Activated B cell treated with CpG ODN at 0.5 μM for 24 hours (primary cell): ENCODE measurements at regions not wholly inside any gene's neighbourhood (a gene's known extent, or its start where the extent isn't known, plus 50 kb on each side); places are given as distances from the start of the nearest gene placed in this dataset.

Experiments used
- ATAC-seq: fragments of 200-7000 bp; cut with Tn5 transposase; one replicate; pipeline ENCODE4 v1.10.0; 2021; ENCODE audit warnings: low read depth, mild to moderate bottlenecking, moderate library complexity
- CTCF ChIA-PET: fragments of 350-600 bp; sonication (Branson Sonifier 250); formaldehyde crosslinking; loops from one replicate; lab custom pipeline; 2021; ENCODE audit warnings: antibody characterized with exemption; lab: Charles Lee
- POLR2A ChIA-PET: fragments of 350-600 bp; sonication (Branson Sonifier 250); formaldehyde crosslinking; loops from one replicate; lab custom pipeline; 2021; ENCODE audit warnings: antibody characterized with exemption; lab: Charles Lee
- DNase-seq: peaks from one replicate; pipeline ENCODE4 v3.0.0; 2022
- H3K27ac Mint-ChIP-seq: one replicate; pipeline ENCODE4 v1.8.0; 2020; ENCODE audit warnings: mixed read lengths
- H3K27me3 Mint-ChIP-seq: one replicate; pipeline ENCODE4 v1.8.0; 2021; ENCODE audit warnings: mixed read lengths
- H3K36me3 Mint-ChIP-seq: one replicate; pipeline ENCODE4 v1.8.0; 2021; ENCODE audit warnings: low read depth, mixed read lengths
- H3K4me1 Mint-ChIP-seq: one replicate; pipeline ENCODE4 v1.8.0; 2021; ENCODE audit warnings: mixed read lengths
- H3K4me3 Mint-ChIP-seq: one replicate; pipeline ENCODE4 v1.8.0; 2020; ENCODE audit warnings: mild to moderate bottlenecking, mixed read lengths
- H3K9me3 Mint-ChIP-seq: one replicate; pipeline ENCODE4 v1.8.0; 2020; ENCODE audit warnings: mixed read lengths
- CTCF ChIP-seq: fragments of 200-600 bp; IDR thresholded peaks from one replicate; pipeline ENCODE4 v1.8.0; 2022; ENCODE audit warnings: antibody characterized with exemption, mild to moderate bottlenecking
- intact Hi-C: fragments of 100-400 bp; cut with micrococcal nuclease; formaldehyde crosslinking; loops from one replicate; pipeline ENCODE4 v1.15.1; 2024

DNA sequence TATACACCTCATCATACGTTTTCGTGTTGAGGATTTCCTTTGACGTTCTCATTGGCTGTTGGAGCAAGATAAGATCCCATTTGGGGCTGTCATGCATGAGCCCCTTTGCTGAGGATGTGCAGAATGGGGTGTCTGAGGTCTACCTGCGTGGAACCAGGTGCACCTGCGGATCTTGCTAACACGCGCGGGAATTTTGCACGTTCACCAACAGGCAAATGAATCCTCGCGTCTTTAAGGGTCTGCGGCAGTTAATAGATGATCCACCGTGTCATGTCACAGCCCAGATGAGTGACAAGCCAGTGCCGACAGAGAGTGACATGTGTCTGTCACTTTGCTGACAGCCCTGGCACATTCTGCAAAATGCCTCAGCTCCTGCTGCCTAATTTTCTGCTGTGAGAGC lies 56.3 kb upstream of the SHOX start:
- POLR2A ChIA-PET: no interaction called here
- H3K27ac Mint-ChIP-seq: no peak overlapping the region
- H3K9me3 Mint-ChIP-seq: no peaks in the 10 kb centered on the region
- H3K36me3 Mint-ChIP-seq: no peaks in the 10 kb centered on the region
- intact Hi-C loops: no loop called here
- H3K27me3 Mint-ChIP-seq: no peaks in the 10 kb centered on the region
- TF ChIP-seq CTCF: no peak
- no peak overlapping the region for H3K4me3 Mint-ChIP-seq
- H3K4me1 Mint-ChIP-seq: no peaks in the 10 kb centered on the region
- ATAC-seq (no peak), DNase-seq (no peak)
- CTCF ChIA-PET: no interaction called here

- CTCF ChIA-PET: no interaction called here
- POLR2A ChIA-PET: no interaction called here
- H3K27ac Mint-ChIP-seq: no peak overlapping the region
- H3K9me3 Mint-ChIP-seq: no peaks in the 10 kb centered on the region
- no peaks in the 10 kb centered on the region for H3K36me3 Mint-ChIP-seq
- intact Hi-C loops: no loop called here
- ATAC-seq (no peak), DNase-seq (no peak)
- no peak overlapping the region for H3K4me3 Mint-ChIP-seq
- H3K27me3 Mint-ChIP-seq: no peaks in the 10 kb centered on the region
- TF ChIP-seq CTCF: no peak
- no peaks in the 10 kb centered on the region for H3K4me1 Mint-ChIP-seq
Observed at GRCh38 chrX:574830-575229, 55.8 kb upstream of the SHOX start.

DNA sequence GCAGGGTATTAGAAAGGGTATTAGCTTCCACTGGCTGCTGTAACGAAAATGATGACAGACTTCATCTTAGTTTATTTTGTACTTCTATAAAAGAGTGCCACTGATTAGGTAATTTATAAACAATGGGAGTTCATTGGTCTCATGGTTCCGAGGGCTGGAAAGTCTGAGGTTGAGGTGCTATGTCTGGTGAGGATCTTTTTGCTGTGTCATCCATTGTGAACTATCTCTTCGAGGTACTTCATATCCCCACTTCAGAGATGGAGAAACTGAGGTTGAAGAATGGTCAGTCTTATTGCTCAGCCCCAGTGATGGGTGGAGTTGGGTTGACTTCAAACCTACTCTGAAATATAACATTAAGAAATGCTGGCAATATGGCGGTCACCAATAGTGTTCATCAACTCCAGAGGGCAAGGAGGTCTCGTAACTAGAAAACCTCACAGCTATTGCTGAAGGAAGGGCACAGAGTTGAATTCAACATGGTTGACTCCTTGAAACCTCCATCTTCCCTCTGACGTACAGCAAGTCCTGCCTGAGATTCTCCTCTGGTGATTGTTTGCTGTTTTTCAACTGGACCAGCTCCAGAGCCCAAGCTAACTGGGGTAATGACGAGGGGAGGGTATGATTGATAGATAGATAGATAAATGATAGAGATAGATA lies 53.6 kb upstream of the SHOX start:
- ChIA-PET CTCF (no interaction called here), POLR2A (no interaction called here)
- TF ChIP-seq CTCF: no peak
- no peak overlapping the region for H3K27ac Mint-ChIP-seq
- intact Hi-C loops: no loop called here
- no peaks in the 10 kb centered on the region for H3K4me1 Mint-ChIP-seq
- H3K4me3 Mint-ChIP-seq: no peak overlapping the region
- H3K27me3 Mint-ChIP-seq: no peaks in the 10 kb centered on the region
- DNase-seq: no peak
- no peaks in the 10 kb centered on the region for H3K9me3 Mint-ChIP-seq
- no peak for ATAC-seq
- no peaks in the 10 kb centered on the region for H3K36me3 Mint-ChIP-seq

- Mint-ChIP-seq H3K27me3 (no peaks in the 10 kb centered on the region), H3K4me1 (no peaks in the 10 kb centered on the region), H3K4me3 (no peak overlapping the region), H3K36me3 (no peaks in the 10 kb centered on the region), H3K9me3 (no peaks in the 10 kb centered on the region), H3K27ac (no peak overlapping the region)
- intact Hi-C loops: no loop called here
- CTCF ChIA-PET: no interaction called here
- no peak for DNase-seq
- no peak for TF ChIP-seq CTCF
- no peak for ATAC-seq
- POLR2A ChIA-PET: no interaction called here
Observed at GRCh38 chrX:578531-578930, 52.1 kb upstream of the SHOX start.

DNA sequence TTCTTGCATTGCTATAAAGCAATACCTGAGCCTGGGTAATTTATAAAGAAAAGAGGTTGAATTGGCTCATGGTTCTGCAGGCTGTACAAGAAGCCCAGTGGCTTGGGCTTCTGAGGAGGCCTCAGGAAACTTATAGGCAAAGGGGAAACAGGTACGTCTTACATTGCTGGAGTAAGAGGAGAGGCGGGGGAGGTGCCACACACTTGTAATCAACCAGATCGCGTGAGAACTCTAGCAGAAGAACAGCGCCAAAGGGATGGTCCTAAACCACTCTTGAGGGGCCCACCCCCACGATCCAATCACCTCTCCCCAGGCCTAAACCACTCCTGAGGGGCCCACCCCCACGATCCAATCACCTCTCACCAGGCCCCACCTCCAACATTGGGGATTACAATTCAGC lies 50.6 kb upstream of the SHOX start:
- Mint-ChIP-seq H3K4me3 (no peak overlapping the region), H3K9me3 (no peaks in the 10 kb centered on the region), H3K4me1 (no peaks in the 10 kb centered on the region), H3K36me3 (no peaks in the 10 kb centered on the region), H3K27ac (no peak overlapping the region), H3K27me3 (no peaks in the 10 kb centered on the region)
- ChIA-PET POLR2A (no interaction called here), CTCF (no interaction called here)
- DNase-seq (no peak), ATAC-seq (no peak)
- intact Hi-C loops: no loop called here
- no peak for TF ChIP-seq CTCF
